GM18909 (cell line): ENCODE measurements at regions not wholly inside any gene's neighbourhood (a gene's known extent, or its start where the extent isn't known, plus 50 kb on each side); places are given as distances from the start of the nearest gene placed in this dataset.
"Not testable (repeated sequence)": the region's sequence is repeated elsewhere in the genome, so short reads cannot be mapped to it uniquely, and the experiment has no call there.

ENCODE experiments used
- ATAC-seq: cut with Tn5 transposase; IDR thresholded peaks from one replicate; pipeline ENCODE4 v1.9.1; 2021; ENCODE audit warnings: mild to moderate bottlenecking; ENCODE audit not compliant: unreplicated experiment, poor library complexity

- no peak for ATAC-seq
Measured at GRCh38 chr5:99045871-99046270, 117.1 kb upstream of the CHD1 start.

- not testable (repeated sequence) for ATAC-seq
Measured at GRCh38 chr5:99043257-99043656, 114.5 kb upstream of the CHD1 start.

GRCh38 chr5:99037668-99038067, 108.9 kb upstream of the CHD1 start:
- no peak for ATAC-seq

- no peak for ATAC-seq
Measured at GRCh38 chr5:99035942-99036341, 107.1 kb upstream of the CHD1 start.

- ATAC-seq, result no peak
Measured at GRCh38 chr5:99034336-99034735, 105.5 kb upstream of the CHD1 start.

- peak; percentile 17 for ATAC-seq
Measured at GRCh38 chr5:99033014-99033900, 104.5 kb upstream of the CHD1 start.

- ATAC-seq, result peak; percentile 44
Measured at GRCh38 chr5:99032234-99033013, 103.6 kb upstream of the CHD1 start.

GRCh38 chr5:99030906-99031440, 102.2 kb upstream of the CHD1 start:
- no peak for ATAC-seq

GRCh38 chr5:99029172-99029571, 100.4 kb upstream of the CHD1 start:
- no peak for ATAC-seq

GRCh38 chr5:99028170-99028569, 99.4 kb upstream of the CHD1 start:
- not testable (repeated sequence) for ATAC-seq

GRCh38 chr5:99025298-99026045, 96.7 kb upstream of the CHD1 start:
- ATAC-seq, result no peak

- no peak for ATAC-seq
Measured at GRCh38 chr5:99023330-99023729, 94.5 kb upstream of the CHD1 start.

- no peak for ATAC-seq
Measured at GRCh38 chr5:99022250-99022649, 93.4 kb upstream of the CHD1 start.

- no peak for ATAC-seq
Measured at GRCh38 chr5:99020698-99021048, 91.9 kb upstream of the CHD1 start.

- ATAC-seq, result peak; percentile 66
Measured at GRCh38 chr5:99019812-99020697, 91.2 kb upstream of the CHD1 start.

- no peak for ATAC-seq
Measured at GRCh38 chr5:99019254-99019653, 90.4 kb upstream of the CHD1 start.

- no peak for ATAC-seq
Measured at GRCh38 chr5:99010294-99010693, 81.5 kb upstream of the CHD1 start.

- not testable (repeated sequence) for ATAC-seq
Measured at GRCh38 chr5:99008009-99008408, 79.2 kb upstream of the CHD1 start.

GRCh38 chr5:99005506-99005905, 76.7 kb upstream of the CHD1 start:
- ATAC-seq, result peak; percentile 24

GRCh38 chr5:99004960-99005359, 76.2 kb upstream of the CHD1 start:
- peak; percentile 100 for ATAC-seq
